Gastroesophageal sphincter (tissue), 4 donors: ENCODE measurements at regions not wholly inside any gene's neighbourhood (a gene's known extent, or its start where the extent isn't known, plus 50 kb on each side); places are given as distances from the start of the nearest gene placed in this dataset.

Experiments
- ATAC-seq: fragments of 150-250 bp; one replicate; pipeline ENCODE4 v1.9.1; 2016; ENCODE audit warnings: mild to moderate bottlenecking, moderate library complexity
- H3K27ac ChIP-seq, 4 donors: fragments of 200-600 bp; sonication (generic) in 3 of 4; 1 replicate in 3 of 4; 2 replicates in 1 of 4; pipeline ENCODE4 v1.5.1; 2016 to 2019
- H3K27me3 ChIP-seq: fragments of 200-600 bp; sonication (generic); one replicate; pipeline ENCODE4 v1.5.1; 2019
- H3K36me3 ChIP-seq, 2 donors: fragments of 200-600 bp; sonication (generic); one replicate each; pipeline ENCODE4 v1.5.1; 2019; ENCODE audit warnings: control low read depth in 1 of 2
- H3K4me1 ChIP-seq, 3 donors: fragments of 200-600 bp; sonication (generic); 1 replicate in 2 of 3; 2 replicates in 1 of 3; pipeline ENCODE4 v1.5.1; 2016 to 2019; ENCODE audit warnings: control low read depth in 2 of 3
- H3K4me3 ChIP-seq, 2 donors: fragments of 200-600 bp; sonication (generic); one replicate each; pipeline ENCODE4 v1.5.1; 2019; ENCODE audit warnings: mild to moderate bottlenecking in 1 of 2, moderate library complexity in 1 of 2
- H3K9me3 ChIP-seq, 3 donors: fragments of 200-600 bp; sonication (generic); one replicate each; pipeline ENCODE4 v1.5.1; 2017 to 2019; ENCODE audit warnings: control low read depth in 2 of 3
- EP300 ChIP-seq: sonication (generic); formaldehyde crosslinking; IDR thresholded peaks from one replicate; pipeline ENCODE4 v1.6.1; 2017; ENCODE audit warnings: antibody characterized with exemption, mild to moderate bottlenecking
- POLR2A ChIP-seq, 2 donors: fragments of 450-650 bp; IDR thresholded peaks; one replicate each; pipeline ENCODE4 v1.6.1; 2017; ENCODE audit warnings: antibody characterized with exemption in 2 of 2, mild to moderate bottlenecking in 2 of 2, moderate library complexity in 1 of 2
- POLR2AphosphoS5 ChIP-seq: sonication (generic); formaldehyde crosslinking; IDR thresholded peaks from one replicate; pipeline ENCODE4 v1.6.1; 2017; ENCODE audit warnings: antibody characterized with exemption
- WGBS, 2 donors: methylation state at CpG; one replicate each; pipeline ENCODE4 v1.1.5; 2018; ENCODE audit warnings: low coverage in 1 of 2; 5-methylcytosine and 5-hydroxymethylcytosine counted together
- TF ChIP-seq, protein P1 (sequence below), 4 experiments: fragments of 200-600 bp in 2 of 4; fragments of 450-650 bp in 2 of 4; sonication (generic) in 1 of 4; IDR thresholded peaks; one replicate each; pipeline ENCODE4 v1.5.1; 2017 to 2019; ENCODE audit warnings: antibody characterized with exemption in 4 of 4, mild to moderate bottlenecking in 2 of 4, moderate library complexity in 2 of 4

DNA sequence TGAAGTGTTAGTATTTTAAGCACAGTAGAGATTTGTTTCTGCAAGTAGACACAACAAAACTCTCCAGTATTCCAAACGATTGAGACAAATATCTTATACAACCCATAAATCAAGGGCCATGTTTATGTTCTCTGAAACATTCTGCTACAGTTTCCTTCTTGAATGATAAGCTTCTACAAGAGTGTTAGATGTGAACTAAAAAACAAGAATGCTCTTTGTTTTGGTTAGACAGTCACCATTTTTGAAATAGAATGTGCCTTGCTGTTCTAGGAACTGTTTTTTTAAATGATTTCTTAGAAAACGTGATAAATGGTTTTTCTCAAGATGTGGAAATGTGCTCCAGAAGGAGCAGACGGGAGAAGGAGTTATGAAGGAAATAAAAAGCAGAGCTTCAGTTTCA lies 1656.3 kb upstream of the FLRT2 start:
- ATAC-seq = no peak
- Histone ChIP-seq H3K27me3 (no peaks in the 10 kb centered on the region), H3K9me3 (no peaks in the 10 kb centered on the region), H3K27ac (no peak overlapping the region), H3K4me3 (no peak overlapping the region), H3K36me3 (no peaks in the 10 kb centered on the region), H3K4me1 (peaks cover 0 to 12% (median 0%) of the 10 kb centered on the region in 3 donors)
- WGBS, 2 donors = 8 to 21% methylated on average over 3 of the region's 3 CpGs
- TF ChIP-seq POLR2A (IDR thresholded peaks at IDR 0.05) (no peak), POLR2AphosphoS5 (no peak), EP300 (no peak)
- TF ChIP-seq, protein P1, sequence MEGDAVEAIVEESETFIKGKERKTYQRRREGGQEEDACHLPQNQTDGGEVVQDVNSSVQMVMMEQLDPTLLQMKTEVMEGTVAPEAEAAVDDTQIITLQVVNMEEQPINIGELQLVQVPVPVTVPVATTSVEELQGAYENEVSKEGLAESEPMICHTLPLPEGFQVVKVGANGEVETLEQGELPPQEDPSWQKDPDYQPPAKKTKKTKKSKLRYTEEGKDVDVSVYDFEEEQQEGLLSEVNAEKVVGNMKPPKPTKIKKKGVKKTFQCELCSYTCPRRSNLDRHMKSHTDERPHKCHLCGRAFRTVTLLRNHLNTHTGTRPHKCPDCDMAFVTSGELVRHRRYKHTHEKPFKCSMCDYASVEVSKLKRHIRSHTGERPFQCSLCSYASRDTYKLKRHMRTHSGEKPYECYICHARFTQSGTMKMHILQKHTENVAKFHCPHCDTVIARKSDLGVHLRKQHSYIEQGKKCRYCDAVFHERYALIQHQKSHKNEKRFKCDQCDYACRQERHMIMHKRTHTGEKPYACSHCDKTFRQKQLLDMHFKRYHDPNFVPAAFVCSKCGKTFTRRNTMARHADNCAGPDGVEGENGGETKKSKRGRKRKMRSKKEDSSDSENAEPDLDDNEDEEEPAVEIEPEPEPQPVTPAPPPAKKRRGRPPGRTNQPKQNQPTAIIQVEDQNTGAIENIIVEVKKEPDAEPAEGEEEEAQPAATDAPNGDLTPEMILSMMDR (IDR thresholded peaks at IDR 0.05) = no peak

DNA sequence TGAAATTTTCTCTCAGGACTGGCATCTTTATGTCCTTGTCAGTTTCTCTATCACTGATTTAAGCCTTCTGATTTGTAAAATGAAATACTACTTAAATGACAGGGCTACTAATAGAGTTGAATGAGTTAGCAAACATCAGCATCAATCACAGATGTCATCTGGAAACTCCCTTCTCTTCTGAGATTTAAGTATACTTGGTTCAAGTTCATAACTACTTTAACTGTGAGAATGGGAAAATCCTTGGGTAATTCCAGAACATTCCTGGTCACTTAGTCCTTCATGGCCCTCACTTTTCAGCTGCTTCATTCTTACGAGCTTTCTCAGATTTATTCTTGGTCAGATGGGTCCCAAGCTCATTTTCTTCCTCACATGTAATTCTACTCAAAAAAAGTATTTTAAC lies 1655.3 kb upstream of the FLRT2 start:
- no peak overlapping the region for H3K27ac ChIP-seq
- peaks cover 0 to 12% (median 0%) of the 10 kb centered on the region in 3 donors for H3K4me1 ChIP-seq
- no peaks in the 10 kb centered on the region for H3K27me3 ChIP-seq
- H3K36me3 ChIP-seq = no peaks in the 10 kb centered on the region
- H3K9me3 ChIP-seq = no peaks in the 10 kb centered on the region
- no peak overlapping the region for H3K4me3 ChIP-seq
- 0 to 16% methylated on average over 1 of the region's 1 CpG for WGBS, 2 donors
- ATAC-seq = no peak
- TF ChIP-seq, protein P1 (IDR thresholded peaks at IDR 0.05) = no peak
- no peak for TF ChIP-seq POLR2AphosphoS5
- no peak for TF ChIP-seq EP300
- no peak for TF ChIP-seq POLR2A (IDR thresholded peaks at IDR 0.05)

DNA sequence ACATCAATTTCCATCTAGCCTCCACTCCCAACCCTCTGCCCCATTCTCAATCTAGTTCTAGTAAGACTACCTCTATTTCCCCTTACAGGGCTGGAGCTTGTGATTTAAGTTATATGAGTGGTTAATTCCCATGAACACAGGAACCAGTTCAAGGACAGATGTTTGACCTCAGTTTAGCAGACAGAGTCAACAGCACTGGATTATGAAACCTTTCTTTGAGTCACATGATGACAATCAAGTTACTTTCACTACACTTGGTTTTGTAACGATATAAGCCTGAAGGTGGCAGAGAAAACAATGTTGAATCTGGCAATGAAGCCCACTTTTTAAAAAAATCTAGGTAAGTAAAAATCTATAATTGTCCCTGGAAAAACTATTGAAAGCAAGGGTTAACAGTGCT lies 1646.2 kb upstream of the FLRT2 start:
- WGBS, 2 donors = 71% methylated on average over 1 of the region's 1 CpG; no CpG with 5 or more reads in 1 of the 2 donors
- TF ChIP-seq POLR2AphosphoS5 (no peak), EP300 (no peak), POLR2A (IDR thresholded peaks at IDR 0.05) (no peak)
- TF ChIP-seq, protein P1 (IDR thresholded peaks at IDR 0.05) = no peak
- no peaks in the 10 kb centered on the region for H3K4me1 ChIP-seq
- no peak overlapping the region for H3K27ac ChIP-seq
- no peak overlapping the region for H3K4me3 ChIP-seq
- no peaks in the 10 kb centered on the region for H3K9me3 ChIP-seq
- no peak for ATAC-seq
- H3K36me3 ChIP-seq = no peaks in the 10 kb centered on the region
- H3K27me3 ChIP-seq = no peaks in the 10 kb centered on the region

DNA sequence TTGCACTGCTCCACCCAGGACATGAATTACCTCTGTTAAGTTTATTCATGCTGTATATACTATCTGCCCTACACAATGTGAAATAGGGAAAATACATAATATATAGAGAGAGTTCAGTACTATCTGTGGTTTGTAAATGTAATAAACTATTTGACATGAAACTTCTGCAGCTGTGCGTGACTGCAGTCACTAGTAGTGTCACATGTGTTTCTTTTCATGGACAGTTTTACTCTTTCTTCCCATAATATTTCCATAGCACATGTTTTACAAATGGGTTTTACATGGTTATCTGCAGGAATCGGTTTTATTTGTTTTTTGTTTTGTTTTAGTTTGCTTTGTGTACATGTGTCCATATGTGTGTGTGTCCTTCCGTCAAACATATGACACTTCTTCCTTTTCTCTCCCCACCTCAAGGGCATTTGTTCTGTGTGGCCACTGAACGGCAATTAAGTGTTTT lies 1644.1 kb upstream of the FLRT2 start:
- H3K4me3 ChIP-seq = no peak overlapping the region
- H3K27me3 ChIP-seq = no peaks in the 10 kb centered on the region
- ATAC-seq = no peak
- WGBS, 2 donors = 66 to 80% methylated on average over 4 of the region's 4 CpGs
- no peak overlapping the region for H3K27ac ChIP-seq
- H3K4me1 ChIP-seq = no peaks in the 10 kb centered on the region
- H3K9me3 ChIP-seq = no peaks in the 10 kb centered on the region
- TF ChIP-seq EP300 (no peak), POLR2AphosphoS5 (no peak), POLR2A (IDR thresholded peaks at IDR 0.05) (no peak)
- TF ChIP-seq, protein P1 (IDR thresholded peaks at IDR 0.05) = no peak
- no peaks in the 10 kb centered on the region for H3K36me3 ChIP-seq

DNA sequence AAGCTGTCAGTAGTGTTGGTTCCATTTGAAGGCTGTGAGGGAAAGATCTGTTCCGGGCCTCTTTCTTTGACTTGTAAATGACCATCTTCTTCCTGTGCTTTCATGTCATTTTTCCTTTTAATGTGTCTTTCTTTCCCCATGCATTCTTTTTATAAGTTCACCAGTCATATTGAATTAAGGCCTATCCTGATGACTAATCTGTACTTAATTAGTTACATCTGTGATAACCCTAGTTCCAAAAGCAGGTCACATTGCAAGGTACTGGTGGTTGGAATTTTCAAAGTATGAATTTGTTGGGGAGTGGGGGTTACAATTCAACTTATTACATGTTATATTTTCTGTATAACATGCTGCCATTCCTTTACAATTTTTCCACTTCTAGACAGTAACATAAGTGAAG lies 1642.1 kb upstream of the FLRT2 start:
- H3K4me1 ChIP-seq = no peaks in the 10 kb centered on the region
- WGBS, 2 donors = 90 to 100% methylated on average over 1 of the region's 1 CpG
- no peak overlapping the region for H3K27ac ChIP-seq
- H3K36me3 ChIP-seq = no peaks in the 10 kb centered on the region
- no peak overlapping the region for H3K4me3 ChIP-seq
- ATAC-seq = no peak
- no peaks in the 10 kb centered on the region for H3K9me3 ChIP-seq
- H3K27me3 ChIP-seq = no peaks in the 10 kb centered on the region
- TF ChIP-seq EP300 = no peak
- no peak for TF ChIP-seq POLR2AphosphoS5
- no peak for TF ChIP-seq POLR2A (IDR thresholded peaks at IDR 0.05)
- TF ChIP-seq, protein P1 (IDR thresholded peaks at IDR 0.05) = no peak
